ENCODE measurements at regions not wholly inside any gene's neighbourhood (a gene's known extent, or its start where the extent isn't known, plus 50 kb on each side); places are given as distances from the start of the nearest gene placed in this dataset.
"Not testable (repeated sequence)": the region's sequence is repeated elsewhere in the genome, so short reads cannot be mapped to it uniquely, and the experiment has no call there.

- DNase-seq (ENCODE audit: low read depth in 4 of 4, low spot score in 3 of 4) = no peak
Measured at GRCh38 chr5:89200899-89201298, 317.9 kb upstream of the MEF2C start.

GRCh38 chr5:89199306-89199705 is 316.3 kb upstream of the MEF2C start:
- DNase-seq (ENCODE audit: low read depth in 4 of 4, low spot score in 3 of 4) = no peak

- no peak for DNase-seq (ENCODE audit: low read depth in 4 of 4, low spot score in 3 of 4)
Measured at GRCh38 chr5:89191374-89191773, 308.4 kb upstream of the MEF2C start.

- DNase-seq (ENCODE audit: low read depth in 4 of 4, low spot score in 3 of 4) = no peak
Measured at GRCh38 chr5:89190515-89191265, 307.7 kb upstream of the MEF2C start.

GRCh38 chr5:89187883-89188465 is 305.0 kb upstream of the MEF2C start:
- no peak for DNase-seq (ENCODE audit: low read depth in 4 of 4, low spot score in 3 of 4)

- DNase-seq (ENCODE audit: low read depth in 4 of 4, low spot score in 3 of 4) = no peak
Measured at GRCh38 chr5:89187268-89187667, 304.3 kb upstream of the MEF2C start.

- DNase-seq (ENCODE audit: low read depth in 4 of 4, low spot score in 3 of 4) = no peak
Measured at GRCh38 chr5:89181546-89181945, 298.6 kb upstream of the MEF2C start.

GRCh38 chr5:89179731-89180130 is 296.7 kb upstream of the MEF2C start:
- DNase-seq (ENCODE audit: low read depth in 4 of 4, low spot score in 3 of 4) = no peak

- DNase-seq (ENCODE audit: low read depth in 4 of 4, low spot score in 3 of 4) = no peak
Measured at GRCh38 chr5:89178541-89178940, 295.6 kb upstream of the MEF2C start.

- DNase-seq (ENCODE audit: low read depth in 4 of 4, low spot score in 3 of 4) = no peak
Measured at GRCh38 chr5:89173528-89173927, 290.5 kb upstream of the MEF2C start.

GRCh38 chr5:89168766-89169165 is 285.8 kb upstream of the MEF2C start:
- no peak for DNase-seq (ENCODE audit: low read depth in 4 of 4, low spot score in 3 of 4)

- DNase-seq (ENCODE audit: low read depth in 4 of 4, low spot score in 3 of 4) = not testable (repeated sequence)
Measured at GRCh38 chr5:89164703-89165102, 281.7 kb upstream of the MEF2C start.

- no peak for DNase-seq (ENCODE audit: low read depth in 4 of 4, low spot score in 3 of 4)
Measured at GRCh38 chr5:89156226-89156625, 273.2 kb upstream of the MEF2C start.

- no peak for DNase-seq (ENCODE audit: low read depth in 4 of 4, low spot score in 3 of 4)
Measured at GRCh38 chr5:89147031-89147430, 264.0 kb upstream of the MEF2C start.

GRCh38 chr5:89137148-89137547 is 254.2 kb upstream of the MEF2C start:
- DNase-seq (ENCODE audit: low read depth in 4 of 4, low spot score in 3 of 4) = no peak

GRCh38 chr5:89133975-89134374 is 251.0 kb upstream of the MEF2C start:
- DNase-seq (ENCODE audit: low read depth in 4 of 4, low spot score in 3 of 4) = no peak

GRCh38 chr5:89133129-89133528 is 250.1 kb upstream of the MEF2C start:
- no peak for DNase-seq (ENCODE audit: low read depth in 4 of 4, low spot score in 3 of 4)

GRCh38 chr5:89130851-89131250 is 247.9 kb upstream of the MEF2C start:
- no peak for DNase-seq (ENCODE audit: low read depth in 4 of 4, low spot score in 3 of 4)

- no peak for DNase-seq (ENCODE audit: low read depth in 4 of 4, low spot score in 3 of 4)
Measured at GRCh38 chr5:89129941-89130340, 247.0 kb upstream of the MEF2C start.

- no peak for DNase-seq (ENCODE audit: low read depth in 4 of 4, low spot score in 3 of 4)
Measured at GRCh38 chr5:89128906-89129625, 246.1 kb upstream of the MEF2C start.

GRCh38 chr5:89128092-89128491 is 245.1 kb upstream of the MEF2C start:
- DNase-seq (ENCODE audit: low read depth in 4 of 4, low spot score in 3 of 4) = no peak

GRCh38 chr5:89127191-89127590 is 244.2 kb upstream of the MEF2C start:
- DNase-seq (ENCODE audit: low read depth in 4 of 4, low spot score in 3 of 4) = no peak
